8988T (cell line): ENCODE measurements at regions not wholly inside any gene's neighbourhood (a gene's known extent, or its start where the extent isn't known, plus 50 kb on each side); places are given as distances from the start of the nearest gene placed in this dataset.

ENCODE experiments used
- DNase-seq: peaks from one replicate; pipeline ENCODE4 v3.0.0; 2011

- DNase-seq: no peak
Observed at GRCh38 chr13:53885997-53886396, 857.4 kb downstream of the OLFM4 start.

- no peak for DNase-seq
Observed at GRCh38 chr13:53890696-53891095, 862.1 kb downstream of the OLFM4 start.

- DNase-seq: no peak
Observed at GRCh38 chr13:53901593-53901992, 873.0 kb downstream of the OLFM4 start.

- no peak for DNase-seq
Observed at GRCh38 chr13:53907891-53908290, 879.3 kb downstream of the OLFM4 start.

- no peak for DNase-seq
Observed at GRCh38 chr13:53920916-53921315, 892.3 kb downstream of the OLFM4 start.

- no peak for DNase-seq
Observed at GRCh38 chr13:53921473-53921872, 892.9 kb downstream of the OLFM4 start.

GRCh38 chr13:53941588-53942190 is 913.1 kb downstream of the OLFM4 start:
- no peak for DNase-seq

GRCh38 chr13:53946500-53946899 is 917.9 kb downstream of the OLFM4 start:
- no peak for DNase-seq

- no peak for DNase-seq
Observed at GRCh38 chr13:53953183-53953582, 924.6 kb downstream of the OLFM4 start.
